HG03066 (cell line): ENCODE measurements at regions not wholly inside any gene's neighbourhood (a gene's known extent, or its start where the extent isn't known, plus 50 kb on each side); places are given as distances from the start of the nearest gene placed in this dataset.
"Not testable (repeated sequence)": the region's sequence is repeated elsewhere in the genome, so short reads cannot be mapped to it uniquely, and the experiment has no call there.

Experiments used
- ATAC-seq: cut with Tn5 transposase; IDR thresholded peaks from one replicate; pipeline ENCODE4 v1.9.1; 2021; ENCODE audit warnings: low read depth; ENCODE audit not compliant: unreplicated experiment

DNA sequence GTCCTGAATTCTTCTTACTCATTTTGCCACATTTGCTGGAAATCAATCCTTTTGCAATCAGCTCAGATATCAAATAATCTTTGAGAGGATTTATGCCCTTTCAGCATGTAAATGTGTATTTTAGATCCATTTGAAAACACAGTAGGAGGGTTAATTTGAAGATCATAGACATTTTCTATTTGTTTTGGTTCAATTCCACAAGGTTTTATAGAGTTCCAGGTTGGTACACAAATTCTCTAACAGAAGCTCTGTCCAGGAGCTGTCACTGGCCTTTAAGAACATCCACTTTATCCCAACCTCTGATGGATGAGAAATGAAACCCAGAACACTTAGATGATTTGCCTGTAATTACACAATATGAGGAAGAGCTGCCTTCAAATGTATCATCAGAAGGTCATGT is 157.3 kb upstream of the CHAC2 start:
- no peak for ATAC-seq

DNA sequence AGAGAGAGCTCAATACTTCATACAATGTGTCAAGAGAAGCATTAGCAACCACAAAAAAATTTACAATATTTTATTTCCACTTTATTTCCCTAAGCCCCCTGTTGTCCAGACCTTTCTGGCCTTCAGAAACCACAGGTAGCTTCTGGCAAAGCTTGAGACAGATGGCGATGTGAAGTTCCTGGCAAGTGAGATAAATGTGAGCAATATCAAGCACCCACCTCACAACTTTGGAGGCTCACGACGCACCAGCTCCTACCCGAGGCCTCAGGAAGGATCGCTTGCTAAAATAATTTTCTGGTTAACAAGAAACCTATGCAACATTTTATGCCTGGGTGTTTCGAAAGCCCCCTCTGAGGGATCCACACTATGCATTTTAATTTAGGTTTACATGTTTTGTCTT is 158.1 kb upstream of the CHAC2 start:
- no peak for ATAC-seq

DNA sequence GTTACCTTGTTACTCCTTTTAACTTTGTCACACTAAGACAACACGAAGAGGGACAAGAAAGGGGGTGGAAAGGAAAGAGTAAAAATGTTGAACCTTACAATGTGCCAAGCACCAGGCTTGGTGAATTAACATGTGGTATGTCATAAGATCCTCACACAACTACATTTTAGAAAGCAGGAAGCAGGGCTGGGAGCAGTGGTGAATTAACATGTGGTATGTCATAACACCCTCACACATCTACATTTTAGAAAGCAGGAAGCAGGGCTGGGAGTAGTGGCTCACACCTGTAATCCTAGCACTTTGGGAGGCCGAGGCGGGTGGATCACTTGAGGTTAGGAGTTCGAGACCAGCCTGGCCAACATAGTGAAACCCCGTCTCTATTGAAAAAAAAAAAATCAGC is 159.3 kb upstream of the CHAC2 start:
- no peak for ATAC-seq

DNA sequence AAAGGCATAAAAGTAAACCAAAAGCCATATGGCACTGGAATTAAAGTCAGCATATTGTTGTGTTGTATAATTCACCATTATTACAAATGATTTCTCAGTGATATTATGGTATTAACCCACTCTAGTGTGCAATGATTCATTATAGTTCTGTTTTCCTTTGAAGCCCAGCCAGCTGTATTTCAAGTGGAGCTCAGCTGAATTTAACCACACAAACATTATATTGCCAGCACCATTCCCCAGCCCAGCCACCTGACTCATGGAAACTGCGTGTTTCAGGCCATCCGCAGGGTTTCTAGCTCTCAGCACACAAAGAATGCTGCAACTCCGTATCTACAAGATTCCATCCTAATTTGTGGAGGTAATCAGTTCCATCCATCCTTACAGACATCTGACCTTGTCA is 166.8 kb upstream of the CHAC2 start:
- ATAC-seq, result no peak

DNA sequence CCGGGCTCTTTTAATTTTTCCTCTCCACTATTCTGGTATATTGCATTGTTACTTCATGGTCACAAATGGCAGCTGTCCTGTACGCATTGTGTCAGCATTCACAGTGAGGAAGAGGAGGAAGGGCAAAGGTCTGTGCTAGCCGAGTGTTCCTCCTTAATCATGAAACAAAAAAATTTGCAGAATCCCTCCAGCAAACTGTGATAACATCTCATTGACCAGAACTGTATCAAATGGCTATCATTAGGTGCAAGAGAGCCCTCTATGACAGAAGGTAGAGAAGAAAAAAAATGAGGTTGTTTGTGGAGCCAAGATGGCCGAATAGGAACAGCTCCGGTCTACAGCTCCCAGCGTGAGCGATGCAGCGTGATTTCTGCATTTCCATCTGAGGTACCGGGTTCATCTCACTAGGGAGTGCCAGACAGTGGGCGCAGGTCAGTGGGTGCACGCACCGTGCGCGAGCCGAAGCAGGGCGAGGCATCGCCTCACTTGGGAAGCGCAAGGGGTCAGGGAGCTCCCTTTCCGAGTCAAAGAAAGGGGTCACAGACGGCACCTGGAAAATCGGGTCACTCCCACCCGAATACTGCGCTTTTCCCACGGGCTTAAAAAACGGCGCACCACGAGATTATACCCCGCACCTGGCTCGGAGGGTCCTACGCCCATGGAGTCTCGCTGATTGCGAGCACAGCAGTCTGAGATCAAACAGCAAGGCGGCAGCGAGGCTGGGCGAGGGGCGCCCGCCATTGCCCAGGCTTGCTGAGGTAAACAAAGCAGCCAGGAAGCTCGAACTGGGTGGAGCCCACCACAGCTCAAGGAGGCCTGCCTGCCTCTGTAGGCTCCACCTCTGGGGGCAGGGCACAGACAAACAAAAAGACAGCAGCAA is 180.6 kb upstream of the CHAC2 start:
- not testable (repeated sequence) for ATAC-seq

DNA sequence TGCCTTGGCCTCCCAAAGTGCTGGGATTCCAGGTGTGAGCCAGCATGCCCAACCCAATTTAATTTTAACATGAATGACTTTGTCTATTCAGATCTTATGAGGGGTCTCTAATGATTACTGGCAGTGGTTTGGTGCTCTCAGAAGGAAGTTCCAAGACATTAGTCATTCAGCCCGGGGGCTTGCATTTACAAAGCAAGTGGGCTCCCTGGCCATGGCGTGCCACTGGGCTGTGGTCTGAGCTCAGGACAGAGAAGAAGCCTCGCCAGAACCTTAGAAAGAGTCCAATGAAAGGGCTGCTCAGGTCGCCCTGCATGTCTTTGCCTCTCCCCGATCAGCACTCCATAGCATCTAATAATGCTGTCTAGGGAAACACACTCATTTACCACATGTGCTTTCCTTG is 182.6 kb upstream of the CHAC2 start:
- ATAC-seq, result no peak

DNA sequence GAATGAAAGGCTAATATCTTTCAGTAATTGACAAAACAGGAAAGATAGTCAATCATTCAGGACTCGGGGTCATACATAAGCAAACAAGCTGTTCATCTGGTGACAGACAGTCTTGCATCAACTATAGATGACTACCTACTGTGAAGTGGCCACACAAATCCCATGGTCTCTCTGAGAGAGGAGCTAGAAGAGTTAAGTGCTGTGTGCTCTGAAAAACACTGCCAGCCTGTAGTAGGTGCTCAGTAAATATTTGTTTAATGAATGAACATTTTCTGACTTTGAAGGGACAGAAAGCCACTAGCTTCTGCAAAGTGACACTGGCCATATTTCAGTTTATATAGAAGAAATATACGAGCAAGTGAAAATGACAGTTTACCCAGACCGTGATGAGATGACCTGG is 184.0 kb upstream of the CHAC2 start:
- no peak for ATAC-seq

DNA sequence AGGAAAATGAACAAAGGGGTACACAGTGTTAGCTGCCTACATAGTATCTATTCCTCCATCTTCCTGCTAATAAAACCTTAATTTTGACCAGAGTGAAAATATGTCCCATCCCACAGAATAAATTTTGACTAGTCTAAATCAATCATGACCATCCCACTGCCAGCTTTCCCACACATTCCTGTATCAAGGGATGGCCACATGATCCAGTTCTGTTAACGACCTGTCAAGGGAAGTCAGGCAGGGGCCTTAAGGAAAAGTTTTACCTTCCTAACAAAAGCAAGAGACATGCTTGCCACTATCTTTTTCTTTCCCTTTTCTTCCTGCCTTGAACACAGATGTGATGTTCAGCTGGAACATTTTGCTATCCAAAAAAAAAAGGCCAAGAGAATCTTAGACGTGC is 185.0 kb upstream of the CHAC2 start:
- ATAC-seq, result no peak

DNA sequence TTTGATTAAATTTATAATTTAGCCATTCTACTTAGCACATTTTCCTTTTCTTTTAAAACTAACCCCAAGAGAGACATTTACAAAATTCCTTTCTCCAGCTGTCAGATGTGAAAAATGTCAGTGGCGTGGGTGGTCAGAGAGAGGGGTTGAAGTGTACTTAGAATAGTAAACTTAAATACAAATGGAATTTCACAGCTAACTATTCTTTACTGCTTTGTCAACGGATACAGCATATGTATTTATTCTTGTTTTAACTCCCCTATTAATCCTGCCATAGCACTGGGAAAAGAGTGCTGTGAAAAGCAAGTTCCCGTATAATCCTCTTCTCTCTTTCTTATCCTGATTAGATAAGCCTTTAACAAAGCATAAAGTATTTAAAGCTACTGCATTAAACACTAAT is 191.4 kb upstream of the CHAC2 start:
- ATAC-seq, result no peak

DNA sequence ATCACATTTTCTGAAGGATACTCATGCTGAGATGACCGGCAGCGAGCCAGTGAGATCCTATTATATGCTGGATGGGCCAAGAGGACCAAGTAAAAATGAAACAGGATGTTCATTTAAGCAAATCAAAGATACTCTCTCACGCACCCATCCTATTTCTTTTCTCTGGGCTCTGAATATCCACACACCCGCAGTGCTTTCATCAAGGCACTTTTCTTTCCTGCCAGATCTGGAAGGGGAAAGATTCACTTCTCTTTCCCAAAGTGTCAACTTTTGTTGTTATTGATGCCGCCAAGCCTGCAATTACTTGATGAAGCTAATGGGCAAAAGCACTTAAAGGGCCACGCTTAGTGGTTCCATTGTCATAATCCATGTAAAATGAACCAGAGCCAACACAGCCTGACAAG is 191.9 kb upstream of the CHAC2 start:
- no peak for ATAC-seq

DNA sequence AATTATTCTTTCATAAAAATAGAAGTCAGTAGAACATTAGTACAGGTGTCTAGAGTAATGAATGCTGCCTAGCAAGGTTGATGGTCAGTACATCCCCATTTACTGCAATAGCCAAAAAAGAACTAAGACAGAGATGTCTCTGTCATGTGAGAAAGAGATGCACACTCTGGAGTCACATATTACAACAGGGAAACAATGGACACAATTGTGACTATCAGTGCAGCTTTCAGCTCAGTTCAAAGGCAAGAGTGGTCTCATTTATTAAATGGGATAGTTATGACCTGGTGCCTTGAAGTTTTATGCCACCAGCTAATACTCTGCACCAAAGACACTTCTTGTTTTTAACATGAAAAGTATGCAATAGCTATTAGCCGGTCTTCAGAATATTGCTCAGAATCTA is 194.9 kb upstream of the CHAC2 start:
- no peak for ATAC-seq

DNA sequence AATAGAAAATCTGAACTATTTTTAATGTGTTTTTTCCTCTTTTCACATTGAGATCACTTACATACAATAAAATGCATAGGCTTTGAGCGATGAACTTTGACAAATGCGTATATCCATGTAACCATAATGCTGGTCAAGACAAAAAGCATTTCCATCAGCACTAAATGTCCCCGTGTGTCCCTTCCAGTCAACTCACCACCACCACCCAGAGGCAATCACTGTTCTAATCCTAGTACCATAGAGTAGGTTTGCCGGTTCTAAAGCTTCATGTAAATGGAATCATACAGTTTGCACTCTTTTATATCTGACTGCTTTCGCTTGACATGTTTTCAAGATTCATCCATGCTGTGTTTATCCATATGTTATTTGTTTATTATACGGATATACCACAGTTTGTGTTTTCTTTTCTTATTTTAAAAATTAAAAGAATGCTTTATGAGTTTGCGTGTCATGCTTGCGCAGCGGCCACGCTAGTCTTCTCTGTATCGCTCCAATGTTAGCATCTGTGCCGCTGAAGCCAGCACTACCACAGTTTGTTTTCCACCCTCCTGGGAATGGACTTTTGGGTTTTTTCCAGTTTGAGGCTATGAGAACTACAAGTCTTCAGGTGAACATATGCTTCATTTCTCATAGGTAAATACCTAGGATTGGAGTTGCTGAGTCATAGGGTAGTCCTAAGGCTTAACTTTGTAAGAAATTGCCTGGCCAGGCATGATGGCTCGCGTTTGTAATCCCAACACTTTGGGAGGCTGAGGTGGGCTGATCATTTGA is 197.5 kb upstream of the CHAC2 start:
- no peak for ATAC-seq

DNA sequence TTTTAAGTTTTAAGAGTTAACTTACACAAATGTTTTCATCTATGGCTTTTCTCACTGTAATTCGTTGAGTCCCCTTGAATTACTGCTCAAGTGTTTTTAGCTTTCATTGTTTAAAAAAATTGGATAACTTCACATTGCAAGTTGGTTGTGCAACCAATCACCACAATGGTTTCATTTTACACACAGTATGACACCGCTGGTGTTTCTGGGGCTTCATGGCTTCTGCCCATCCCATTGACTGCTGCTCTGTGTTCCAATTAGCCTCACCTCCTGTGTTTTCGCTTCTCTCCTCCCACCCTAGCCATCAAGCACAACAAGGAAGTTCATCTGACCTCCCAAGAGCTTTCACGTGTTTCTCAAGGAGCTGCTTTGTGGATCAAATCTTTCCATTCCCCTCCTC is 199.1 kb upstream of the CHAC2 start:
- no peak for ATAC-seq

DNA sequence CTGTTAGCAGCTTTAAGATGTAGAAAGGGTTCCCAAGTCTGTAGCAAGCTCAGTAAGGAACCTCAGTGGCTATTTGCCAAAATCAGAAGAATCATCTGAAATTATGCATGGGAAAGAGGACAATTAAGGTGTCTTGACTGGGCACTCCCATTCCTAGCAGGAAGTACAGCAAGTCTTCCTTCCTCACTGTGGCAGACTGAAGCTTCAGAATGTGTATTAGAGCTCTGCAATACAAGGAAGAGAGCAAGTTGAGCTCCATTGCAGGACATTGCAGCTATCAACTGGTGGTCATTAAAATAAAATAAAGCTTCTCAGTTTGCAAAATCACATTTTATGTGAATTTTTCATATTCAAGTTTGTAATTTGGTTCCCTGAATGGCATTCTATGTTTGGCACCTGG is 200.5 kb upstream of the CHAC2 start:
- no peak for ATAC-seq

DNA sequence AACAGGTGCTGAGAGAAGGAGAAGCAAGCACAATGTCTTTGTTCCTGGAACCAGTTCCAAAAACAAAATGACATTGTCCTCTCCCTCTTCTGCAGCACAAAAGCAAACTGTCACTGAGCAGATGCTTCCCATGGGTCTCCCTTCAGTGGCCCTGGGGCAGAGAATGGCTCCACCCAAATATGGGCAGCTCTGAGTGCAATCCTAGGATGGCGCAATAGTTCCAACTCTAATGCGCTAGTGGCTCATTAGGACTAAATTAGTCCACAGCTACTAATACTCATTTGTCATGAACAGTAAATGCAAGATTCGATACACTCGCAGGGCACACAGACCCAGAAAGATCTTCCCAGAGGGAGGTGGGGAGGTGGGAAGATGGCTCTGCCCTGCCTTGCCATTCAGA is 205.2 kb upstream of the CHAC2 start:
- no peak for ATAC-seq

DNA sequence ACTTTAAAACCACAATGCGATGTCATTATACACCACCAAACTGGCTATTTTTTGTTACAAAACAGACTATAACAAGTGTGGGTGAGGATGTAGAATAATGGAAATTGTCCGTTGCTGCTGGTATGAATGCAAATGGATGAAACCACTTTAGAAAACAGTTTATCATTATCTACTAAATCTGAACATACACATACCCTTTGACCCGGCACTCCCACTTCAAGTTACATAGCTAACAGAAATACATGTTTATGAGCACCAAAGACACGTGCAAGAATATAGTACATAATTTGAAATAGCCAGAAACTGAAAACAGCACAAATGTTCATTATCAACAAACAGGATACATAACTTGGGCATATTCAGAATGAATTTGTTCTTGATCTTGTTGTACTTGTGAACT is 206.4 kb upstream of the CHAC2 start:
- ATAC-seq, result no peak

DNA sequence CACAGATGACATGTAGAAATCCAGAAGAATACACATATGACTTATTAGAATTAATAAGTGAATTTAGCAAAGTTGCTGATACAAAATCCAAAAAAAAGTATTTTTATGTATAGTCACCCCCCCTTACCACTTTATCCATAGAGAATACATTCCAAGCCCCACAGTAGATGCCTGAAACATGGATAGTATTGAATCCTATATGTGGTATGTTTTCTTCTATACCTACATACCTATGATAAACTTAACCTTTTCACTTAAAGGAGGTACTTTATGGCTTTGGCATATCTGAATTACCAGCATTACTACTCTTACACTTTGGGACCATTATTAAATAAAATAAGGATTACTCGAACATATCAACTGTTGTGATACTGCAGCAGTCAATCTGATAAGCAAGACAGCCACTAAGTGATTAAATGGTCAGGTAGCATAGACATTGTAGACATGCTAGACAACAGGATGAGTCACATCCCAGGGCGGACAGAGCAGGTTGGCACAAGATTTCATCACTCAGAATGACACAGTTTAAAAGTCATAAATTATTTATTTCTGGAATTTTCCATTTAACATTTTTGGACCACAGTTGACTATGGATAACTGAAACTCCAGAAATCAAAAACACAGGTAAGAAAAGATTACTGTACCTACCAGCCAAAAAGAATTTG is 208.2 kb upstream of the CHAC2 start:
- ATAC-seq, result no peak

DNA sequence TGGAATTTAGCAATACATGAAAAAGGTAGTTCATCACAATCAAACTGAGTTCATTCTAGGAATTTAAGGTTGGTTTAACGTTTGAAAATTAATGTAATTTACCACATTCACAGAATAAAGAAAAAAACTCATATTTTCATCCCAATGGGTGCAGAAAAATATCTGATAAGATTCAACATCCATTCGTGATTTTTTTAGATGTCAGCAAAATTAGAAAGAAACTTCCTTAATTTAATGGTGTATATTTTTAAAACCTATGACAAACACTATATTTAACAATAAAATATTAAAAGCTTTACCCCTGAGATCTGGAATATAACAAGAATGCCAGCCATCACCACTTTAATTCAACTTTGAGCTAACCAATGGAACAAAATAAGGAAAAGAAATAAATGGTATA is 208.7 kb upstream of the CHAC2 start:
- ATAC-seq, result no peak

DNA sequence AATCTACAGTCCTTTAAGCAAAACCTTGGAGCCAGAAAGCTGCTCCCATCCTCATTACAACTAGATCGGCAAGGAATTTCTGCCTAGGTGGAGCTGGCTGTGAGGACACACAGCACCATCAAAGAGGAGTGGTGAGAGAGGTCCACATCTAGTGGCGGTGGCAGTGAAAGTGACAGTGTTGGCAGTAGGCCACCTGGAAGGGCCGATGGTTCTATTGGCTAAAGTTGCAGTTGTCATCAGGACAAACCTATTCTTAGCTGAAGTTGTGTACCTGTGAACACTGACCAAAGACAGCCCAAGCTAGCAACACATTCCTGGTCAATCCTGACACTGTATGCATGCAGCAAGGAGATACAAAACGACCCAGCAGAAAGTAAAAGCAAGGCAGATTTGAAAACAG is 218.1 kb upstream of the CHAC2 start:
- ATAC-seq, result no peak

DNA sequence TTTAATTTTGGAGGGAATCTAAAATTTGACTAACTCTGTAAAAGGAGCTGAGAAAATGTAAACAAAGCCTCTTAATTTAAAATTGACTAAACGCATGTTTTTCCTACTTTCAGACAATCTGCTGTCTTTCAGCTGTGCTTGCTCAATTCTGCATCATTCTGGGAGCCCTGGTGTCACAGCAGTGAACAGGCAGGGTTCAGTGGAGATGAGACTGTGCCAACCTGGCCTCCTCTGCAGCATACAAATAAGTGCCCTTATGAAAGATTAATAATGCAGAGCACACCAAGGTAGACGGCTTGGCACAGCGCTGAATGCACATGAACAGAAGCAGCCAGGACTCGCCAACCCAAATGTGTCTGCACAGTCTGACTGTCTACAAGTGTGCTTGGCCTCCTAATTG is 222.0 kb upstream of the CHAC2 start:
- ATAC-seq, result no peak

DNA sequence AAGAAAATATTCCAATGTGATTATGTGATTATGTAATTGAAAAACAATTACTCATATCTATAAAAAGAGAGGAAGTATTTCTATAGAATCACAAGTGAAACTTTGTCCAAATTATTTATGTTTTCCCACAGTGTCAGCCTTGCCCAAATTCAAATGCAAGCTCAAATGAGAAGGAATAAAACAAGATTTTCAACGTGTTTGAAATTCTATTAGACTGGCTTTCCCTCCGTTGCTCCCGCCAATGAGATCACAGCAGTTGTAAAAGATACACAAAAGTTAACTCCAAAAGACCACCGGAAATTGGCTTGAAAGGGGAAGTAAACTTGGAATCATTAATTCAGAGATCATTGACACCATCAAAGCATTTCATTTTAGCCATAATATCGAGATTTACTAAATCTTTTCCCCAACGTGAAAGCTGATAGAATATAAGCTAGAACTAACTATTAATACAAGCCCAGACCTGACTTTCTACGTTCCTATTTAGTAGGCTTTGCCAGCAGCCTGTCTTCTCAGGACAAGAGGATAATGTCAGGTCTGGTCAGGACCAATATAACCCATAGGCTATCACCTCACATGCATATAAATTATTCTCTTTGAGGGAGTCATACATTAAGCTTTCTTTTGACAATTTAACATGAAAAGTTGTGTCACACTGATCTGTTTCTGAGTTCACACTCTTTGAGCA is 222.6 kb upstream of the CHAC2 start:
- ATAC-seq, result no peak
